Naive B cell (primary cell): ENCODE measurements at regions not wholly inside any gene's neighbourhood (a gene's known extent, or its start where the extent isn't known, plus 50 kb on each side); places are given as distances from the start of the nearest gene placed in this dataset.
"Not testable (repeated sequence)": the region's sequence is repeated elsewhere in the genome, so short reads cannot be mapped to it uniquely, and the experiment has no call there.

ENCODE experiments used
- ATAC-seq, 2 donors: fragments of 150-1000 bp; cut with Tn5 transposase; 2 replicates each; pipeline ENCODE4 v1.10.0; 2021; ENCODE audit warnings: low read depth in 2 of 2, mild to moderate bottlenecking in 2 of 2, moderate library complexity in 2 of 2
- DNase-seq: peaks from one replicate; pipeline ENCODE4 v3.0.0; 2022
- H3K27ac Mint-ChIP-seq, 6 donors: one replicate each; pipeline ENCODE4 v1.8.0; 2020 to 2022; ENCODE audit warnings: mild to moderate bottlenecking in 6 of 6, mixed read lengths in 6 of 6, moderate library complexity in 5 of 6, inconsistent platforms in 2 of 6
- H3K27me3 Mint-ChIP-seq, 3 donors: one replicate each; pipeline ENCODE4 v1.8.0; 2021 to 2022; ENCODE audit warnings: mixed read lengths in 3 of 3, mild to moderate bottlenecking in 1 of 3
- H3K36me3 Mint-ChIP-seq, 2 donors: one replicate each; pipeline ENCODE4 v1.8.0; 2020 to 2022; ENCODE audit warnings: mixed read lengths in 2 of 2, inconsistent platforms in 1 of 2, mild to moderate bottlenecking in 1 of 2
- H3K4me1 Mint-ChIP-seq, 3 donors: one replicate each; pipeline ENCODE4 v1.8.0; 2020 to 2022; ENCODE audit warnings: mixed read lengths in 3 of 3, inconsistent platforms in 1 of 3, mild to moderate bottlenecking in 1 of 3, moderate library complexity in 1 of 3
- H3K4me3 Mint-ChIP-seq, 8 donors: one replicate each; pipeline ENCODE4 v1.8.0; 2020 to 2022; ENCODE audit warnings: mild to moderate bottlenecking in 8 of 8, mixed read lengths in 8 of 8, moderate library complexity in 8 of 8, inconsistent platforms in 2 of 8
- H3K9me3 Mint-ChIP-seq, 7 donors: one replicate each; pipeline ENCODE4 v1.8.0; 2020 to 2022; ENCODE audit warnings: mixed read lengths in 7 of 7, mild to moderate bottlenecking in 5 of 7, inconsistent platforms in 2 of 7, moderate library complexity in 1 of 7

- Mint-ChIP-seq H3K27ac (no peak overlapping the region), H3K27me3 (no peaks in the 10 kb centered on the region), H3K36me3 (no peaks in the 10 kb centered on the region)
Observed at GRCh38 chr2:49360407-49360767, 206.1 kb upstream of the FSHR start.

GRCh38 chr2:49359721-49360406 is 205.5 kb upstream of the FSHR start:
- Mint-ChIP-seq H3K4me1 (no peaks in the 10 kb centered on the region), H3K27ac (no peak overlapping the region), H3K36me3 (no peaks in the 10 kb centered on the region), H3K9me3 (peaks cover 1 to 13% (median 4%) of the 10 kb centered on the region in 7 donors), H3K4me3 (no peak overlapping the region), H3K27me3 (no peaks in the 10 kb centered on the region)
- DNase-seq (no peak), ATAC-seq (no peak)

More at GRCh38 chr2:49360407-49360767, 206.1 kb upstream of the FSHR start:
- Mint-ChIP-seq H3K4me1 (no peaks in the 10 kb centered on the region), H3K9me3 (peaks cover 1 to 13% (median 4%) of the 10 kb centered on the region in 7 donors), H3K4me3 (no peak overlapping the region)
- no peak for ATAC-seq
- no peak for DNase-seq

- no peaks in the 10 kb centered on the region for H3K4me1 Mint-ChIP-seq
- H3K36me3 Mint-ChIP-seq: no peaks in the 10 kb centered on the region
- H3K9me3 Mint-ChIP-seq: peaks cover 0 to 16% (median 3%) of the 10 kb centered on the region in 7 donors
- ATAC-seq (no peak), DNase-seq (no peak)
- no peak overlapping the region for H3K27ac Mint-ChIP-seq
- H3K4me3 Mint-ChIP-seq: no peak overlapping the region
- H3K27me3 Mint-ChIP-seq: no peaks in the 10 kb centered on the region
Observed at GRCh38 chr2:49355611-49356010, 201.3 kb upstream of the FSHR start.

GRCh38 chr2:49351560-49351959 is 197.2 kb upstream of the FSHR start:
- H3K27me3 Mint-ChIP-seq: no peaks in the 10 kb centered on the region
- H3K4me3 Mint-ChIP-seq: no peak overlapping the region
- no peaks in the 10 kb centered on the region for H3K36me3 Mint-ChIP-seq
- H3K4me1 Mint-ChIP-seq: no peaks in the 10 kb centered on the region
- H3K9me3 Mint-ChIP-seq: peaks cover 0 to 10% (median 0%) of the 10 kb centered on the region in 7 donors
- no peak for ATAC-seq
- H3K27ac Mint-ChIP-seq: no peak overlapping the region
- DNase-seq: no peak

- no peak for ATAC-seq
- Mint-ChIP-seq H3K27ac (no peak overlapping the region), H3K9me3 (peaks cover 0 to 4% (median 0%) of the 10 kb centered on the region in 7 donors), H3K4me3 (no peak overlapping the region), H3K27me3 (no peaks in the 10 kb centered on the region), H3K4me1 (no peaks in the 10 kb centered on the region), H3K36me3 (no peaks in the 10 kb centered on the region)
- no peak for DNase-seq
Observed at GRCh38 chr2:49343638-49344037, 189.3 kb upstream of the FSHR start.

- Mint-ChIP-seq H3K4me3 (no peak overlapping the region), H3K9me3 (peaks cover 0 to 4% (median 0%) of the 10 kb centered on the region in 7 donors), H3K27ac (no peak overlapping the region), H3K4me1 (no peaks in the 10 kb centered on the region), H3K27me3 (no peaks in the 10 kb centered on the region), H3K36me3 (no peaks in the 10 kb centered on the region)
- DNase-seq (no peak), ATAC-seq (no peak)
Observed at GRCh38 chr2:49342156-49342555, 187.8 kb upstream of the FSHR start.

GRCh38 chr2:49335546-49335945 is 181.2 kb upstream of the FSHR start:
- H3K27ac Mint-ChIP-seq: no peak overlapping the region
- no peak for ATAC-seq
- no peaks in the 10 kb centered on the region for H3K4me1 Mint-ChIP-seq
- no peaks in the 10 kb centered on the region for H3K27me3 Mint-ChIP-seq
- H3K36me3 Mint-ChIP-seq: no peaks in the 10 kb centered on the region
- H3K4me3 Mint-ChIP-seq: no peak overlapping the region
- no peak for DNase-seq
- peaks cover 0 to 3% (median 0%) of the 10 kb centered on the region in 7 donors for H3K9me3 Mint-ChIP-seq

GRCh38 chr2:49332415-49332814 is 178.1 kb upstream of the FSHR start:
- Mint-ChIP-seq H3K9me3 (peaks cover 0 to 5% (median 0%) of the 10 kb centered on the region in 7 donors), H3K4me3 (no peak overlapping the region), H3K27me3 (no peaks in the 10 kb centered on the region), H3K27ac (no peak overlapping the region), H3K4me1 (no peaks in the 10 kb centered on the region), H3K36me3 (no peaks in the 10 kb centered on the region)
- DNase-seq: no peak
- no peak for ATAC-seq

GRCh38 chr2:49318531-49318930 is 164.2 kb upstream of the FSHR start:
- H3K36me3 Mint-ChIP-seq: peaks cover 0 to 6% of the 10 kb centered on the region in 2 donors
- H3K4me1 Mint-ChIP-seq: no peaks in the 10 kb centered on the region
- H3K4me3 Mint-ChIP-seq: no peak overlapping the region
- DNase-seq (no peak), ATAC-seq (no peak)
- H3K27ac Mint-ChIP-seq: no peak overlapping the region
- no peaks in the 10 kb centered on the region for H3K27me3 Mint-ChIP-seq
- H3K9me3 Mint-ChIP-seq: peaks cover 5 to 26% (median 9%) of the 10 kb centered on the region in 7 donors

- Mint-ChIP-seq H3K9me3 (peaks cover 4 to 14% (median 4%) of the 10 kb centered on the region in 7 donors), H3K4me3 (no peak overlapping the region), H3K27me3 (no peaks in the 10 kb centered on the region), H3K27ac (no peak overlapping the region), H3K4me1 (no peaks in the 10 kb centered on the region), H3K36me3 (no peaks in the 10 kb centered on the region)
- DNase-seq (no peak), ATAC-seq (no peak)
Observed at GRCh38 chr2:49309461-49309860, 155.1 kb upstream of the FSHR start.

GRCh38 chr2:49306925-49307324 is 152.6 kb upstream of the FSHR start:
- no peaks in the 10 kb centered on the region for H3K27me3 Mint-ChIP-seq
- DNase-seq (no peak), ATAC-seq (no peak)
- H3K9me3 Mint-ChIP-seq: peaks cover 4 to 16% (median 7%) of the 10 kb centered on the region in 7 donors
- H3K27ac Mint-ChIP-seq: no peak overlapping the region
- H3K4me3 Mint-ChIP-seq: no peak overlapping the region
- H3K4me1 Mint-ChIP-seq: no peaks in the 10 kb centered on the region
- H3K36me3 Mint-ChIP-seq: no peaks in the 10 kb centered on the region

- H3K4me1 Mint-ChIP-seq, H3K27me3 Mint-ChIP-seq, DNase-seq, H3K27ac Mint-ChIP-seq, H3K36me3 Mint-ChIP-seq, H3K4me3 Mint-ChIP-seq, ATAC-seq: not testable (repeated sequence)
- H3K9me3 Mint-ChIP-seq: peaks cover 0 to 18% (median 4%) of the 10 kb centered on the region in 7 donors
Observed at GRCh38 chr2:49298693-49299092, 144.4 kb upstream of the FSHR start.

- ATAC-seq: no peak
- Mint-ChIP-seq H3K4me3 (no peak overlapping the region), H3K27me3 (no peaks in the 10 kb centered on the region), H3K27ac (no peak overlapping the region), H3K4me1 (no peaks in the 10 kb centered on the region), H3K36me3 (no peaks in the 10 kb centered on the region), H3K9me3 (peaks cover 0 to 13% (median 4%) of the 10 kb centered on the region in 7 donors)
- no peak for DNase-seq
Observed at GRCh38 chr2:49298230-49298629, 143.9 kb upstream of the FSHR start.

- peaks cover 0 to 16% (median 7%) of the 10 kb centered on the region in 7 donors for H3K9me3 Mint-ChIP-seq
- no peak overlapping the region for H3K27ac Mint-ChIP-seq
- DNase-seq (no peak), ATAC-seq (no peak)
- H3K4me3 Mint-ChIP-seq: no peak overlapping the region
- H3K4me1 Mint-ChIP-seq: no peaks in the 10 kb centered on the region
- H3K27me3 Mint-ChIP-seq: no peaks in the 10 kb centered on the region
- H3K36me3 Mint-ChIP-seq: no peaks in the 10 kb centered on the region
Observed at GRCh38 chr2:49296107-49296867, 142.0 kb upstream of the FSHR start.
